ENCODE measurements at regions not wholly inside any gene's neighbourhood (a gene's known extent, or its start where the extent isn't known, plus 50 kb on each side); places are given as distances from the start of the nearest gene placed in this dataset.

DNA sequence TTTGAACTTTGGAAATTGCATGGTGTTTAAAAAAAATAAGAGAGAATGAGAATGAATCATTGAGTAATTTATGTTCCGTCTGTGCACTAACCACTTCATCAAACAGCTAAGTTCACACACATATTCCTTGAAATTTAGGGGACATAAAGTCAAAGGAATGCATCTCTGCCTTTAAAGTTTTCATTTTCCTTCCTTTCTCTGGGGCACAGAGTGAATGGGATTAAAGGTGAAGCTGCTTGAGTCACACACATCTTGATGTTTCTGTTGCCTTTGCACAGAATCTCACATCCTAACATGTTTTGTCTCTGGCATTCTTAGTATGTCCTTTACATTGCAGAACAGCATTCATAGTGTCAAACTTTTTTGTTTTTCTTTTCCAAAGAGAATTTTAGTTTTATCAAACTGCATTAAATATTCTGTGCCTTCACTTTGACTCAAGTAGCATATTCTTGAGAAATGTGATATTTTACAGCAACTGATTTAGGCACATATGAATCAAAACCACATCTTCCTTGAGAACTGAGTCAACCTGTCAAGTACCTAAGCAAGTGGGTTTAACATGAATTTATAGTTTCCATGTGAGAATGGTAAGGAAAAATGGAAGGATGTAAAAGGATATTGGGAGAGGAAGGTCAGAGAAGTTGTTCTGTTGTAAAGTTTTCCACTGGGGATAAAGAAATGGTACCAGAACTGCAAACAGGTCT, 169.1 kb upstream of the THUMPD2 start:
- TF ChIP-seq POLR2A (IDR thresholded peaks at IDR 0.05), result no peak
- TF ChIP-seq, protein P1, sequence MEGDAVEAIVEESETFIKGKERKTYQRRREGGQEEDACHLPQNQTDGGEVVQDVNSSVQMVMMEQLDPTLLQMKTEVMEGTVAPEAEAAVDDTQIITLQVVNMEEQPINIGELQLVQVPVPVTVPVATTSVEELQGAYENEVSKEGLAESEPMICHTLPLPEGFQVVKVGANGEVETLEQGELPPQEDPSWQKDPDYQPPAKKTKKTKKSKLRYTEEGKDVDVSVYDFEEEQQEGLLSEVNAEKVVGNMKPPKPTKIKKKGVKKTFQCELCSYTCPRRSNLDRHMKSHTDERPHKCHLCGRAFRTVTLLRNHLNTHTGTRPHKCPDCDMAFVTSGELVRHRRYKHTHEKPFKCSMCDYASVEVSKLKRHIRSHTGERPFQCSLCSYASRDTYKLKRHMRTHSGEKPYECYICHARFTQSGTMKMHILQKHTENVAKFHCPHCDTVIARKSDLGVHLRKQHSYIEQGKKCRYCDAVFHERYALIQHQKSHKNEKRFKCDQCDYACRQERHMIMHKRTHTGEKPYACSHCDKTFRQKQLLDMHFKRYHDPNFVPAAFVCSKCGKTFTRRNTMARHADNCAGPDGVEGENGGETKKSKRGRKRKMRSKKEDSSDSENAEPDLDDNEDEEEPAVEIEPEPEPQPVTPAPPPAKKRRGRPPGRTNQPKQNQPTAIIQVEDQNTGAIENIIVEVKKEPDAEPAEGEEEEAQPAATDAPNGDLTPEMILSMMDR (IDR thresholded peaks at IDR 0.05), result no peak
